ENCODE measurements at regions not wholly inside any gene's neighbourhood (a gene's known extent, or its start where the extent isn't known, plus 50 kb on each side); places are given as distances from the start of the nearest gene placed in this dataset.

GRCh38 chr11:80074837-80075236 lies 634.0 kb upstream of the TENM4 start:
- Histone ChIP-seq H2AK5ac (ENCODE audit: low read depth, low read length) (no peak overlapping the region), H3K79me2 (ENCODE audit: control insufficient read depth in 1 of 2, insufficient read depth in 2 of 2, low read length in 2 of 2) (no peaks in the 10 kb centered on the region), H2BK12ac (ENCODE audit: low read depth, low read length) (no peak overlapping the region), H3K36me3 (ENCODE audit: control insufficient read depth in 2 of 4, insufficient read depth in 4 of 4, low read length in 3 of 4) (no peaks in the 10 kb centered on the region), H4K20me1 (replicated peaks in 1 of 2; ENCODE audit: control insufficient read depth in 1 of 2, insufficient read depth in 2 of 2, low read length in 2 of 2) (no peaks in the 10 kb centered on the region), H3K4me3 (ENCODE audit: extremely low read depth in 1 of 4, insufficient read depth in 2 of 4, low read depth in 3 of 4, low read length in 4 of 4) (no peak overlapping the region), H3K9ac (replicated peaks in 1 of 4; ENCODE audit: extremely low read depth in 1 of 4, low read depth in 3 of 4, low read length in 3 of 4) (no peak overlapping the region), H4K8ac (ENCODE audit: extremely low read depth, insufficient read depth, low read length) (no peak overlapping the region), H4K5ac (ENCODE audit: insufficient read length, low read depth, low read length) (no peak overlapping the region), H3K9me3 (ENCODE audit: insufficient read depth in 2 of 2, low read depth in 1 of 2, low read length in 1 of 2) (no peaks in the 10 kb centered on the region), H3K23me2 (ENCODE audit: low read depth, low read length) (no peaks in the 10 kb centered on the region), H3K4ac (replicated peaks; ENCODE audit: insufficient read length, low read depth, low read length) (no peak overlapping the region), H3K79me1 (ENCODE audit: low read depth, low read length) (no peaks in the 10 kb centered on the region), H2AFZ (ENCODE audit: low read length) (no peak overlapping the region), H3K27ac (ENCODE audit: low read depth, low read length) (no peak overlapping the region), H4K91ac (replicated peaks; ENCODE audit: insufficient read length, low read length) (no peak overlapping the region), H3K14ac (ENCODE audit: insufficient read length) (no peak overlapping the region), H3K4me2 (ENCODE audit: insufficient read depth in 1 of 2, low read depth in 2 of 2, low read length in 2 of 2) (no peak overlapping the region), H3K18ac (ENCODE audit: extremely low read depth, low read length) (no peak overlapping the region), H2BK5ac (ENCODE audit: low read depth, low read length) (no peak overlapping the region), H2BK120ac (replicated peaks; ENCODE audit: low read depth, low read length) (no peak overlapping the region), H3K4me1 (replicated peaks in 1 of 4; ENCODE audit: control insufficient read depth in 3 of 4, insufficient read depth in 4 of 4, low read length in 3 of 4) (no peaks in the 10 kb centered on the region), H3K23ac (ENCODE audit: insufficient read length) (no peak overlapping the region), H2BK15ac (ENCODE audit: low read length) (no peak overlapping the region), H3K56ac (replicated peaks; ENCODE audit: insufficient read length, low read depth, low read length) (no peak overlapping the region), H2BK20ac (ENCODE audit: low read length) (no peak overlapping the region), H3K27me3 (replicated peaks in 1 of 4; ENCODE audit: control insufficient read depth in 3 of 4, extremely low read depth in 1 of 4, insufficient read depth in 3 of 4, low read length in 3 of 4) (peaks cover 0 to 1% (median 0%) of the 10 kb centered on the region in 4 experiments; a peak in 1 of 7 replicates)
- WGBS, 2 experiments (ENCODE audit: extremely low coverage in 1 of 2, insufficient coverage in 1 of 2, insufficient read length in 1 of 2, insufficient replicate concordance in 2 of 2, low coverage in 1 of 2, low lambda C conversion rate in 2 of 2, missing lambda C conversion rate in 1 of 2): 86% methylated on average over 4 of the region's 4 CpGs; no CpG with 5 or more reads in 1 of the 2 experiments
- DNase-seq (ENCODE audit: low read depth in 1 of 2, low spot score in 2 of 2) (no peak), FAIRE-seq (no peak)
- TF ChIP-seq E2F6 (IDR thresholded peaks at IDR 0.05) (no peak), NANOG (IDR thresholded peaks at IDR 0.05; ENCODE audit: insufficient read depth, low read depth, low read length, poor library complexity, severe bottlenecking) (no peak), SIN3A (conservative IDR thresholded peaks at IDR 0.05 in 1 of 2, IDR thresholded peaks at IDR 0.05 in 1 of 2; ENCODE audit: low read depth in 1 of 2, low read length in 2 of 2) (no peak), POU5F1 (IDR thresholded peaks at IDR 0.05; ENCODE audit: low read depth, low read length) (no peak), HDAC2 (IDR thresholded peaks at IDR 0.05; ENCODE audit: borderline replicate concordance in 1 of 2, low read depth in 2 of 2, low read length in 2 of 2) (no peak)
- CTCF ChIA-PET (ENCODE audit: partially characterized antibody): no interaction called here
- POLR2A ChIA-PET (ENCODE audit: partially characterized antibody): interaction anchor here (0.7 kb wide), 1 partner anchor 15 kb away, joined by 3 read pairs; no protein-coding TSS in a partner anchor

Data from H1 (cell line).